NCI-H446 (cell line): ENCODE measurements at regions not wholly inside any gene's neighbourhood (a gene's known extent, or its start where the extent isn't known, plus 50 kb on each side); places are given as distances from the start of the nearest gene placed in this dataset.

Experiments
- DNase-seq, 2 experiments: peaks; one replicate each; lab custom pipeline; 2025; lab: John Stamatoyannopoulos, UW

DNA sequence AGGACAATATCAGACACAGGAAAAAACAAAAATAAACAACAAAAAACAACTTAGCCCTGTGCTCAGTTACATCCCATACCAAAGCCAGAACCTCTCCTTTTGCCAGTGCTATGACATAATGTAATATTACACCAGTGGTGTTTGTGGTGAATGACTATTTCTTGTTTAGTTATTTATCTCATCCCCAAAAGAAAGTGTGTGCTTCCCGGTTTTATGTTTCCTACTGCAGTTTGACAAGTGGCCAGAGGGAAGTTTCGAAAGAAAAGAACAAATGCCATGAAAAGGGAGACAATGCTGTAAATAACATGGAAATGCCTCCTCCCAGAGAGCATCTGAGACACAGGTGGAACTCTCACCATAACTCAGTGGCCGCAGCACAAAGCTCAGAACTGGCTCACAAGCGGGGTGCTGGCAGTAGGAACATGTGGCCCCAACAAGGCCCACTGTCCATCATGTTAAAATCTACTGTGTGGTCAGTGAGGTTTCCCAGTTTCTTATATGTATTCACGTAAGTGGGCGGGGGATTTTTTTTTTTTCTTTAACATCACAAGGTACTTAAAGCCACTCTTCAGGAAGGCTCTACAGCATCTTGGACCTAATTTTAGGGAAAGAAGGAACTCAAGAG is 158.2 kb downstream of the BARHL2 start:
- no peak for DNase-seq

- DNase-seq = no peak
These were observed 159.0 kb downstream of the BARHL2 start for GRCh38 chr1:90558126-90558525.

DNA sequence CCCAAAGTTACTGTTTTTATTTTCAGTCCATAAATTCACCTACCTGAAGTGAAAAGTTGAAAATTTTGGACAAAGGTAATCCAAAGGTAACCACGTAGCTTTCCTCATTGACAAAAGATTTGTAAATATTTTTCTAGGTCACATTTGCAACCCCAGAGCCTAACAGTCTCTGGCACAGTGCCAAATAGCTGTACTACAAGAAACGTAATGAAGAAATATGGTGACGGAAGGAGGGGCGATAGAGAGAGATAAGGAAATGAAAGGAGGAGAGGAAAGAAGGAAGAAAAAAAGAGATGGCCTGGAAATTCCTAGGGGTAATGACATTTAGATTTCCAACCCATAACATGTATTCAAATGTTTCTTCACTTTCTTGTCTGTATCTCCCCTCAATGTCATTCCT is 159.4 kb downstream of the BARHL2 start:
- DNase-seq = no peak

GRCh38 chr1:90550626-90551406 is 166.3 kb downstream of the BARHL2 start:
- DNase-seq = peak in 1 of 2 experiments; percentile 17

DNA sequence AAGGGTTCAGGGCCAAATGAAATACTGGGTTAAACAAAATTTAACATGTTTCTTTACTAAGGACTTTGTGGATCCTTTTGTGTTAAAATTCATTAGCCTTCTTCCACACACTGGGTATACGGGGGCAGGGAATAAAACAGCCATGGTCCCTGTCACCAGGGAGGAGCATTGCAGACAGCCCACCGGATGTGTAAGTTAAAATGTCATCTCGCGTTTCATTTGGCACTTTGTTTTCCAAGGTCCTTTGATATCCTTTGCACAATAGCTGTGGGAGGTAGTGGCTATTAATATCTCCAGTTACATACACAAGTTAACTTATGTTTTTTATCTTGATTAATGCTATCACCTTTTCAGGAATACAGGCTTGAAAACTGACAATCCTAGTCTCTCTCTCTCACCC is 172.7 kb downstream of the BARHL2 start:
- no peak for DNase-seq

GRCh38 chr1:90537606-90538362 is 179.3 kb downstream of the BARHL2 start:
- no peak for DNase-seq

DNA sequence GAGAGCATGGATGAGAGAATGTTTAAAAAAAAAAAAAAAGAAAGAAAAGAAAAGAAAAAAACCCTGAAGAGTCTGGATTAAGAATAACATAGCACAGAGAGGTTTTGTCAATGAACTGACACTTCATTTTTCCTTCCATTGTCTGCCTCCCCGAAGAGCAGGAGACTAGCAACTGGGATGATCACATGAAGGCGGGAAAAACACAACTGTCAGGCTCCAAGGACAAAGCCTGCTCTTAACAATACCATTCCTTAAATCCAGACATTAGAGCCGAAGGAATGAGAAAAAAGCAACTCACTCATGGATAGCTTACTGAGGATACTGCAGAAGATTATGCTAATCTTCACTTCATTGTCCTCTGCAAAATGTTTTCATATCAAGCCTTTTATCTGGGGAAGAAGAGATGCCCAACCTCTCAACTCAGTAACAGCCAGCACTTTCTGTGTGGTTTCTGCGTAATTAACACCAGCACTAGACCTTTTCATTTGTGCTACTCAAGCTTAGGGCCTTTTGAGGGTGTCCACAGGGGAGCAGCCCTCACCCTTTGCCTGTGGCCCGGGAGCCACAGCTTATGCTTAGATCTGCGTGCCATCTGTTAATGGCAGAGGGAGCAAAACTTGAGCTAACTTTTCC is 182.3 kb downstream of the BARHL2 start:
- DNase-seq = no peak

DNA sequence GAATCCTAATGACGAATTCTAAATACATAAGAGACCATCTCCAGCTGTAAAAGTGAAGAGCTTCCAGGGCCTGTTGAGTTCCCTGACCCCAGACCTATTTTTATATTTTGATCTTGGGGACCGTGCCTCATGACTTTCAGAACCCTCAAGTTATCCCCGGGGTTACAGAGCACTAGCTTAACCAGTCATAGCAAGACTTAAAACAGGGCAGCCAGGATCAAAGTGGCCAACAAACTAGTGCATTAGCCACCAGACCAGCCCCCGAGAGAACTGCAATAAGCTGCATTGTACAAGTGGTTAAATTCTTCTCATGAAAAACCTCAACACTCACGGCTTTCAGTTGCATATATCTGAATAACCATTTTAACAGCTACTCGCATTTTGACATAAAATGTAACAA is 183.0 kb downstream of the BARHL2 start:
- no peak for DNase-seq

GRCh38 chr1:90526954-90527353 is 190.1 kb downstream of the BARHL2 start:
- DNase-seq = no peak

GRCh38 chr1:90522432-90522831 is 194.7 kb downstream of the BARHL2 start:
- DNase-seq = no peak

DNA sequence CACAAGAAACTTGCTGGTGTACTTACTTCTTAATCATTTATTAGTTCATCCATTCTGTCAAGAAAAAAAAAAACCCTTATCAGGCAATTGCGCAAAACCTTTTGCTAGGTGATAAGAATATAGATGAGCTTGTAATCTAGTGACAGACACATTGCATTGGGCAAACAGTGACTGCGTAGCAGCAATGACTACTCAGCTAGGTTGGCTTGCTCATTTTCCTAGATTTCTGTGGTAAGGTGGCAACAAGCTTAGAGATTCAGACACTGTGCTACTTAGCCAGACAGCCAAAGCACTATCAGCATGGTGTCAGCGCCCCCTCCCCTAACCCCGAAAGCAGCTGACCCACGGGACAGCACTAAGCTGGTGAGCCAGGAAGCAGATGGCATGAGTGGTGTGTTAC is 203.1 kb downstream of the BARHL2 start:
- no peak for DNase-seq

DNA sequence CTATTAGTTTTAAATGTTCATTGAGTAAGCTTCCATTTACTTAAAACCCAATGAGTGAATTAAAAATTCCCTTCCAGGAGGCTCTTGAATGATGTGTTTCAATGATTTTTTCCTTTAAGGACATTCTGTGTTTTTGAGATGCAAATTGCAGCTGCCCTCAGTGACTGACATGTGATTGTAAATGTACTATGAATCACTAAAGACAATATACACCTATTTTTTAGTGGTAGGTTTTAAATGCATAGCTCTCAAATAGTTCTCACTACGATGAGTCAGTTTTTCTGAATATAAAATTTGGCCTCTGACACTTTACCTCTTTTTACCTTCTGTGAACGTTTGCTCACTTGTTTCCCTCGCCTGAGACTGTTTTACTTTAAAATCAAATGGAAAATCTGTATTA is 204.7 kb downstream of the BARHL2 start:
- no peak for DNase-seq

DNA sequence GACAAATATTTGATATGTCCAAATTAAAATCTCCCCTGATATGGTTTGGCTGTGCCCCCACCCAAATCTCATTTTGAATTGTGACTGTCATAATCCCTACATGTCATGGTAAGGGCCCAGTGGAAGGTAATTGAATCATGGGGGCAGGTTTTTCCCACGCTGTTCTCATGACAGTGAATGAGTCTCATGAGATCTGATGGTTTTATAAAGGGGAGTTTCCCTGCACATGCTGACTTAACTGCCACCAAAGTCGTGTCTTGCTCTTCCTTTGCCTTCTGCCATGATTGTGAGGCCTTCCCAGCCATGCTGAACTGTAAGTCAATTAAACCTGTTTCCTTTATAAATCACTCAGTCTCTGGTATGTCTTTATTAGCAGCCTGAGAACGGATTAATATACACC is 207.0 kb downstream of the BARHL2 start:
- no peak for DNase-seq

DNA sequence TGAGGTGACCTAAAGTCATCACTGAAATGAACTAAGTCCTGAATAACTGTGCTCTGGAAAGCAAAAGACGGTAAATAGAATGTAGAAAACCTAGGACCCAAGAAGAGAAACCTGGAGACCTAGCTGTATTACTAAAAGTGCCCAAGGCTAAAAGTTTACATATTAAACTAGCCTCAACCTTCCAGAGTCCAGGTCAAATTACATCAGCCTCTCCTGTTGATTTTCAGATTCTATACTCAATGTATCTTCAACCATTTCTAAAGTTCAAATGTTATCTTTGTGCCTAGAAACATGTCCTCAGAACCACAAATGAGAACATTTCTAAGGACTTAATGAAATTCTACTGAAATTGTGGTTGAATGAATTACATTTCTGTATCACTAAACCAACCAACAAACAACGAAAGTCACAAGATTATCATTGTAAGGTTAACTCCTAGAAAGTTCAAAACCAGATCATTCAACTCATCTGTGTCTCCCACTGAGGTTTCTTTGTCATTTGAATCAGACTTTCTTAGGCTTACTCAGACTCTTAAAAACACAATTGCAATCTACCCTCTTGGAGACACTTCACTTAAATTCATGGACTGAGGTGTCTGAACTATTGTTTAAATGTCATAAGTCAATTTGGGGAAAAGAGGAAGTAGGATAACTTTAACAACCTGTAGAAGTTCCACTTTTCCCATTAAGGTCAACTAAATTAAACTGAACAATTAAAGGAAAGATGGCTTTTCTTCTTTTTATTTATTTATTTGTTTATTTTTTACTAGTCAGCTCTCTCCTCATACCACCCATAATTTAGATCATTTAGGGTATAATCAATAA is 207.7 kb downstream of the BARHL2 start:
- no peak for DNase-seq

- DNase-seq = no peak
These were observed 208.5 kb downstream of the BARHL2 start for GRCh38 chr1:90508376-90509167.

GRCh38 chr1:90507173-90507572 is 209.9 kb downstream of the BARHL2 start:
- DNase-seq = no peak

GRCh38 chr1:90505806-90506205 is 211.3 kb downstream of the BARHL2 start:
- DNase-seq = no peak

GRCh38 chr1:90504509-90504908 is 212.6 kb downstream of the BARHL2 start:
- no peak for DNase-seq

DNA sequence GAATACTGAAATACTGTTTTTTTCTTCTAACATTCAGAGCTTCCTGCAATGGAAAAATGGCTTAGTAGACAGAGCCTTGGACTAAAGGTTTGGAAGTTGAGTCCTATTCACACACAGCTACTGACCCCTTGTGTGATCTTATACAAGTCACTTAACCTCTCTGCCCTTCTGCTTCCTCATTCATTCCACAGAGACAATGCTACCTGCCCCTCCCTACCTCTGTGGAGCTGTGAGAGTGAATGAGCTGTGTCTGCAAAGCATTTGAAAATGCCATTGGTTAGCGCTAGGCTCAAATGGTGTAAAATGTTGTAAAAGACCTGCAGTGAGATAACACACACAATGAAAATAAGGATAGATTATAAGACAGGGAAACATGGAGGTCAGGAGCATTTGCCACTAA is 214.4 kb downstream of the BARHL2 start:
- DNase-seq = no peak

DNA sequence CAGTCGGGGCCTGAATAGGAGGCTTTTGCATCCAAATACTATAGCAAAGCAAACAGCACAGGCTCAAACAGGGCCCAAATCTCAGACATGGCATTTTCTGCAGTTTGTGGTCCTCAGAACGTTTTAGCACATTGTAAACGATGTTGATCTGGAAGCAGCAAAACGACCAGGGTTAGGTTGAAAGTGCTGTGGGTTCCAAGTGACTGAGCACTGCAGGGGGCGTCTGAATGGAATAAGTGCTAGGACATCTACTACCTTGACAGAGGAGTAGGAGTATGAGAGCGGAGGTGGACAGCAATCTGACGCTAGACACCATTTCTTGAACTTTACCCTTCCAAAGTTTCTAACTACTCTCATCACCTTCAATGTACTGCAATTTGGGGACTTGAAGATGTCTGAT is 214.9 kb downstream of the BARHL2 start:
- DNase-seq = no peak

GRCh38 chr1:90501281-90501680 is 215.8 kb downstream of the BARHL2 start:
- DNase-seq = no peak
